HepG2 (cell line): ENCODE measurements at regions not wholly inside any gene's neighbourhood (a gene's known extent, or its start where the extent isn't known, plus 50 kb on each side); places are given as distances from the start of the nearest gene placed in this dataset.

Source experiments
- EHMT2 ChIP-seq: fragments of 200-600 bp; sonication (generic); IDR thresholded peaks from 2 replicates; pipeline ENCODE4 v1.7.0; 2017; ENCODE audit warnings: antibody characterized with exemption, low read depth, low read length, borderline replicate concordance
- ETV5 ChIP-seq: IDR thresholded peaks from 2 replicates; pipeline ENCODE4 v1.6.1; 2018; ENCODE audit warnings: missing biosample characterization, missing genetic modification reagents, inconsistent platforms, borderline replicate concordance
- FOXM1 ChIP-seq: sonication (generic); formaldehyde crosslinking; IDR thresholded peaks from 2 replicates; pipeline ENCODE4 v1.5.0; 2020; ENCODE audit warnings: missing genetic modification reagents
- JUND ChIP-seq: sonication (generic); formaldehyde crosslinking; IDR thresholded peaks from 2 replicates; pipeline ENCODE4 v1.8.0; 2022; ENCODE audit warnings: mild to moderate bottlenecking, missing genetic modification reagents
- NR2F2 ChIP-seq: IDR thresholded peaks from 2 replicates; pipeline ENCODE4 v1.6.1; 2012; ENCODE audit warnings: low read depth, inconsistent platforms, borderline replicate concordance
- PRDM15 ChIP-seq: sonication (generic); formaldehyde crosslinking; IDR thresholded peaks from 2 replicates; pipeline ENCODE4 v1.4.0; 2020; ENCODE audit warnings: missing genetic modification reagents
- RCOR2 ChIP-seq: IDR thresholded peaks from 2 replicates; pipeline ENCODE4 v1.6.1; 2016; ENCODE audit warnings: missing biosample characterization, missing genetic modification reagents
- TBP ChIP-seq: sonication (generic); formaldehyde crosslinking; IDR thresholded peaks from 2 replicates; pipeline ENCODE4 v1.5.0; 2020; ENCODE audit warnings: missing genetic modification reagents
- TCF7L2 ChIP-seq: IDR thresholded peaks from 2 replicates; pipeline ENCODE4 v1.6.1; 2011; ENCODE audit warnings: mild to moderate bottlenecking, low read depth, low read length, moderate library complexity
- TP53 ChIP-seq: sonication (generic); formaldehyde crosslinking; conservative IDR thresholded peaks from 2 replicates; pipeline ENCODE4 v1.4.0; 2020; ENCODE audit warnings: missing genetic modification reagents
- ZNF251 ChIP-seq: sonication (generic); formaldehyde crosslinking; IDR thresholded peaks from 2 replicates; pipeline ENCODE4 v1.9.0; 2021; ENCODE audit warnings: mild to moderate bottlenecking, missing genetic modification reagents
- TF ChIP-seq, protein P1 (sequence below): sonication (generic); formaldehyde crosslinking; IDR thresholded peaks from 2 replicates; pipeline ENCODE4 v1.8.0; 2022; ENCODE audit warnings: low read depth, missing genetic modification reagents

- TF ChIP-seq RCOR2 (CRISPR knock-in tag) (no peak), PRDM15 (CRISPR knock-in tag) (no peak), EHMT2 (no peak), TBP (CRISPR knock-in tag) (no peak), ETV5 (CRISPR knock-in tag) (no peak), TP53 (CRISPR knock-in tag) (no peak), TCF7L2 (no peak), FOXM1 (CRISPR knock-in tag) (no peak), ZNF251 (no peak), JUND (CRISPR knock-in tag) (no peak), NR2F2 (no peak)
- TF ChIP-seq, protein P1, sequence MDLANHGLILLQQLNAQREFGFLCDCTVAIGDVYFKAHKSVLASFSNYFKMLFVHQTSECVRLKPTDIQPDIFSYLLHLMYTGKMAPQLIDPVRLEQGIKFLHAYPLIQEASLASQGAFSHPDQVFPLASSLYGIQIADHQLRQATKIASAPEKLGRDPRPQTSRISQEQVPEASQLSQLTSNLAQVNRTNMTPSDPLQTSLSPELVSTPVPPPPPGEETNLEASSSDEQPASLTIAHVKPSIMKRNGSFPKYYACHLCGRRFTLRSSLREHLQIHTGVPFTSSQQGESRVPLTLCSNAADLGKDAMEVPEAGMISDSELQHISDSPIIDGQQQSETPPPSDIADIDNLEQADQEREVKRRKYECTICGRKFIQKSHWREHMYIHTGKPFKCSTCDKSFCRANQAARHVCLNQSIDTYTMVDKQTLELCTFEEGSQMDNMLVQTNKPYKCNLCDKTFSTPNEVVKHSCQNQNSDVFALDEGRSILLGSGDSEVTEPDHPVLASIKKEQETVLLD (CRISPR knock-in tag) = no peak
These were observed 193.9 kb downstream of the BCL11A start for GRCh38 chr2:60359569-60359968.
